ENCODE measurements at regions not wholly inside any gene's neighbourhood (a gene's known extent, or its start where the extent isn't known, plus 50 kb on each side); places are given as distances from the start of the nearest gene placed in this dataset.

GRCh38 chr18:28863396-28863795, 686.5 kb upstream of the CDH2 start:
- no peak overlapping the region for H3K4me3 ChIP-seq
- no peak for DNase-seq (ENCODE audit: low spot score)
- no peak overlapping the region for H3K27ac ChIP-seq
- TF ChIP-seq, protein P1, sequence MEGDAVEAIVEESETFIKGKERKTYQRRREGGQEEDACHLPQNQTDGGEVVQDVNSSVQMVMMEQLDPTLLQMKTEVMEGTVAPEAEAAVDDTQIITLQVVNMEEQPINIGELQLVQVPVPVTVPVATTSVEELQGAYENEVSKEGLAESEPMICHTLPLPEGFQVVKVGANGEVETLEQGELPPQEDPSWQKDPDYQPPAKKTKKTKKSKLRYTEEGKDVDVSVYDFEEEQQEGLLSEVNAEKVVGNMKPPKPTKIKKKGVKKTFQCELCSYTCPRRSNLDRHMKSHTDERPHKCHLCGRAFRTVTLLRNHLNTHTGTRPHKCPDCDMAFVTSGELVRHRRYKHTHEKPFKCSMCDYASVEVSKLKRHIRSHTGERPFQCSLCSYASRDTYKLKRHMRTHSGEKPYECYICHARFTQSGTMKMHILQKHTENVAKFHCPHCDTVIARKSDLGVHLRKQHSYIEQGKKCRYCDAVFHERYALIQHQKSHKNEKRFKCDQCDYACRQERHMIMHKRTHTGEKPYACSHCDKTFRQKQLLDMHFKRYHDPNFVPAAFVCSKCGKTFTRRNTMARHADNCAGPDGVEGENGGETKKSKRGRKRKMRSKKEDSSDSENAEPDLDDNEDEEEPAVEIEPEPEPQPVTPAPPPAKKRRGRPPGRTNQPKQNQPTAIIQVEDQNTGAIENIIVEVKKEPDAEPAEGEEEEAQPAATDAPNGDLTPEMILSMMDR (IDR thresholded peaks at IDR 0.05): no peak

- no peak for DNase-seq (ENCODE audit: low spot score)
- TF ChIP-seq, protein P1 (IDR thresholded peaks at IDR 0.05): no peak
- H3K4me3 ChIP-seq: no peak overlapping the region
These were observed 681.3 kb upstream of the CDH2 start for GRCh38 chr18:28858248-28858647.

GRCh38 chr18:28855989-28856388, 679.1 kb upstream of the CDH2 start:
- TF ChIP-seq, protein P1 (IDR thresholded peaks at IDR 0.05): no peak
- no peak overlapping the region for H3K27ac ChIP-seq

More at GRCh38 chr18:28858248-28858647, 681.3 kb upstream of the CDH2 start:
- no peak overlapping the region for H3K27ac ChIP-seq

DNA sequence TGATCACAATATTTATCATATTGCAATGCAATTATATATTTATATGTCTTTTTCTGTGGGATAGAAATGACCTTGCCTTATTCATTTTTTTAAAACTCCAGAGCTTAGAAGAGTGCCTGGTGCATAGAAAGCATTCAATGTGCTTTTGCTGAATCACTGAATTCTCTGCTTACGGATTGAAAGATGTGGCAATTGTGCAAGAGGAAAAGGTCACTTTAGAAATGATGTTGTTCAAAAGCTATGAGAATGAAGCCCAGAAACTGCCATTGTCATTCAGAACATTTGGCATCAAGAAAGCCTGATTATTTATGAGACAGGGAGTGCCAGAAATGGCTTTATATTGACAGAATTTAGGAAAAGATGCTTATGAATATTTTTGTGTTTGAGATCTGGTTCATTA, 678.6 kb upstream of the CDH2 start:
- TF ChIP-seq, protein P1 (IDR thresholded peaks at IDR 0.05): no peak
- H3K4me3 ChIP-seq: no peak overlapping the region
- H3K27ac ChIP-seq: no peak overlapping the region
- DNase-seq (ENCODE audit: low spot score): no peak

More at GRCh38 chr18:28855989-28856388, 679.1 kb upstream of the CDH2 start:
- no peak overlapping the region for H3K4me3 ChIP-seq
- no peak for DNase-seq (ENCODE audit: low spot score)

GRCh38 chr18:28854964-28855363, 678.0 kb upstream of the CDH2 start:
- DNase-seq (ENCODE audit: low spot score): no peak
- H3K4me3 ChIP-seq: no peak overlapping the region
- TF ChIP-seq, protein P1 (IDR thresholded peaks at IDR 0.05): no peak
- no peak overlapping the region for H3K27ac ChIP-seq

GRCh38 chr18:28846958-28847357, 670.0 kb upstream of the CDH2 start:
- DNase-seq (ENCODE audit: low spot score): no peak
- no peak overlapping the region for H3K27ac ChIP-seq
- TF ChIP-seq, protein P1 (IDR thresholded peaks at IDR 0.05): no peak
- no peak overlapping the region for H3K4me3 ChIP-seq

DNA sequence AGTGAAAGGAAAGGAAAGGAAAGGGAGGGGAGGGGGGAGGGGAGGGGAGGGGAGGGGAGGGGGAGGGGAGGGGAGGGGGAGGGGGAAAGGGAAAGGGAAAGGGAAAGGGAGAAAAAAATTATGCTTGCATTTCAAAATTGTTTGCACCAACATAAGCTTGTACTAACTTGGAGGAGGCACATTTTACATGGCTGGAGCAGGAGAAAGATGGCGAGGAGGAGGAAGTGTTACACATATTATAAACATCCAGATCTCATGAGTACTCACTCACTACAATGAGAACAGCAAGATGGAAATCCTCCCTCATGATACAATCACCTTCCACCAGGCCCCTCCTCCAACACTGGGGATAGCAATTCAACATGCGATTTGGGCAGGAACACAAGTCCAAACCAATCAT, 660.2 kb upstream of the CDH2 start:
- no peak for DNase-seq (ENCODE audit: low spot score)
- TF ChIP-seq, protein P1 (IDR thresholded peaks at IDR 0.05): no peak
- Histone ChIP-seq H3K27ac (no peak overlapping the region), H3K4me3 (no peak overlapping the region)
